ENCODE measurements at regions not wholly inside any gene's neighbourhood (a gene's known extent, or its start where the extent isn't known, plus 50 kb on each side); places are given as distances from the start of the nearest gene placed in this dataset.
A peak's percentile ranks its signal among the peaks of the same experiment; 100 is the strongest.

DNA sequence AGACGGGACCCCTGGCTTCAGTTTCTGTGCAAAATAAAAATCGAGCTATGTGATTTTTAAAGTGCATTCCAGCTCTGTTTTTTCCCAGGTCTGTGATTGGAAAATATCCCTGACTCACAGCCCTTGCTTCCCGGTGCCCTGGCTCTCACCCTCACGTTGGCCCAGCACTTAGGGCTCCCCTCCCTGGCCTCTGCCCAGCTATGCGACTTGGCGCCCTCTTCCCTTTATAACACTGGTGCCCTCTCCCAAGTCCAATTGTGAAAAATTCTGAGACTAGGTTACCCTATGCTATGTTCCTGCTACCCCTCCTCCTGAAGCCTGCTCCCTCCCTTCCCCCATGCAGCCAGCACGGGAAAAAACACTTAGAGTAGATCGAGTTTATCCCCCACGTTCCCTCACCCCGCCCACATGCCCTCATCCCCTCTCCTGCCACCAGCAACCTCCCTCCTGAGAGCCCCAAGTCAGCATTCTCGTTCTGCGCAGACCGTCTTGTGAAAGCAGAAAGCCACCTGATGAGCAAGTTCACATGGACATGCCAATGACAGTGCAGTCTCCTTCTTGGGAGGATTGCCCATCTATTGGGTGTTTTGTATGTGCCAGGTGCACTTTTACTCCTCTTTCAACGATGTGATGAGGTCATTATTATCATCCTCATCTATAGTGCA is 228.8 kb downstream of the VAPA start:
- H3K4me1 ChIP-seq (ENCODE audit: insufficient read depth, low read length): peaks cover 5% of the 10 kb centered on the region; the same call in 1 of the 2 replicates
- H2BK12ac ChIP-seq (ENCODE audit: insufficient read length, low read depth, low read length): no peak overlapping the region
- H3K23ac ChIP-seq (ENCODE audit: insufficient read length, low read depth, low read length): no peak overlapping the region
- H3K9ac ChIP-seq (ENCODE audit: extremely low read depth, insufficient read length, low read length): no peak overlapping the region
- H3K4me3 Mint-ChIP-seq: no peak overlapping the region
- TF ChIP-seq, protein P1, sequence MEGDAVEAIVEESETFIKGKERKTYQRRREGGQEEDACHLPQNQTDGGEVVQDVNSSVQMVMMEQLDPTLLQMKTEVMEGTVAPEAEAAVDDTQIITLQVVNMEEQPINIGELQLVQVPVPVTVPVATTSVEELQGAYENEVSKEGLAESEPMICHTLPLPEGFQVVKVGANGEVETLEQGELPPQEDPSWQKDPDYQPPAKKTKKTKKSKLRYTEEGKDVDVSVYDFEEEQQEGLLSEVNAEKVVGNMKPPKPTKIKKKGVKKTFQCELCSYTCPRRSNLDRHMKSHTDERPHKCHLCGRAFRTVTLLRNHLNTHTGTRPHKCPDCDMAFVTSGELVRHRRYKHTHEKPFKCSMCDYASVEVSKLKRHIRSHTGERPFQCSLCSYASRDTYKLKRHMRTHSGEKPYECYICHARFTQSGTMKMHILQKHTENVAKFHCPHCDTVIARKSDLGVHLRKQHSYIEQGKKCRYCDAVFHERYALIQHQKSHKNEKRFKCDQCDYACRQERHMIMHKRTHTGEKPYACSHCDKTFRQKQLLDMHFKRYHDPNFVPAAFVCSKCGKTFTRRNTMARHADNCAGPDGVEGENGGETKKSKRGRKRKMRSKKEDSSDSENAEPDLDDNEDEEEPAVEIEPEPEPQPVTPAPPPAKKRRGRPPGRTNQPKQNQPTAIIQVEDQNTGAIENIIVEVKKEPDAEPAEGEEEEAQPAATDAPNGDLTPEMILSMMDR (conservative IDR thresholded peaks at IDR 0.05): no peak
- no peak overlapping the region for H3T11ph ChIP-seq (ENCODE audit: low read length)
- no peak overlapping the region for H2AFZ ChIP-seq (ENCODE audit: low read length)
- H4K5ac ChIP-seq (ENCODE audit: insufficient read length, low read depth, low read length): no peak overlapping the region
- no peak overlapping the region for H3K27ac ChIP-seq (ENCODE audit: insufficient read length, low read depth, low read length)
- H3K4me2 ChIP-seq (ENCODE audit: insufficient read depth, insufficient read length, low read length): no peak overlapping the region
- no peaks in the 10 kb centered on the region for H4K20me1 ChIP-seq (ENCODE audit: control insufficient read depth, insufficient read depth, insufficient read length)
- no peaks in the 10 kb centered on the region for H3K79me2 ChIP-seq (ENCODE audit: insufficient read depth, low read length)
- no peak overlapping the region for H2BK120ac ChIP-seq (ENCODE audit: low read depth, low read length, poor library complexity, severe bottlenecking)
- H3K56ac ChIP-seq (ENCODE audit: insufficient read length, low read depth, low read length): no peak overlapping the region
- no peaks in the 10 kb centered on the region for H3K23me2 ChIP-seq (ENCODE audit: insufficient read length, low read depth, low read length, poor library complexity, severe bottlenecking)
- peak overlapping the region in 2 of 3 experiments; percentile 41 to 78; a peak in 6 of 7 replicates for H3K27ac Mint-ChIP-seq
- H2BK20ac ChIP-seq (ENCODE audit: low read depth, low read length, poor library complexity, severe bottlenecking): no peak overlapping the region
- no CpG with 5 or more reads among the region's 14 CpGs for WGBS (ENCODE audit: extremely low coverage, insufficient read length, low lambda C conversion rate)
- H3K4me1 Mint-ChIP-seq: peaks cover 40 to 43% of the 10 kb centered on the region in 2 experiments
- H3K4ac ChIP-seq (ENCODE audit: low read depth, low read length): no peak overlapping the region
- no peaks in the 10 kb centered on the region for H3K79me1 ChIP-seq (ENCODE audit: insufficient read depth, low read depth, low read length, poor library complexity, severe bottlenecking)
- no peak overlapping the region for H3K14ac ChIP-seq (ENCODE audit: insufficient read depth, low read length)
- H2AK5ac ChIP-seq (ENCODE audit: insufficient read length, low read length): no peak overlapping the region
- H3K27me3 ChIP-seq (ENCODE audit: insufficient read depth, low read length): no peaks in the 10 kb centered on the region
- H4K8ac ChIP-seq (replicated peaks; ENCODE audit: insufficient read length, low read depth, low read length): no peak overlapping the region
- H3K36me3 Mint-ChIP-seq (ENCODE audit: insufficient read depth in 1 of 3, low read depth in 3 of 3): no peaks in the 10 kb centered on the region; a peak in 1 of 7 replicates
- no peaks in the 10 kb centered on the region for H3K9me3 ChIP-seq (ENCODE audit: control insufficient read depth, low read depth, low read length)
- H3K9me3 Mint-ChIP-seq: no peaks in the 10 kb centered on the region
- no peak overlapping the region for H3K18ac ChIP-seq (ENCODE audit: insufficient read length, low read depth, low read length)
- peaks cover 2% of the 10 kb centered on the region; the same call in 1 of the 2 replicates for H3K27me3 Mint-ChIP-seq (ENCODE audit: low read depth)
- no peak overlapping the region for H2BK15ac ChIP-seq (ENCODE audit: low read depth, low read length)
- no peak overlapping the region for H2BK5ac ChIP-seq (ENCODE audit: insufficient read length, low read length)
- no peak for DNase-seq
- H4K91ac ChIP-seq (ENCODE audit: insufficient read length, low read depth, low read length): no peak overlapping the region

Measured in H9 (cell line).